Ovary (tissue), 3 donors: ENCODE measurements at regions not wholly inside any gene's neighbourhood (a gene's known extent, or its start where the extent isn't known, plus 50 kb on each side); places are given as distances from the start of the nearest gene placed in this dataset.

Experiments
- POLR2A ChIP-seq: fragments of 450-650 bp; IDR thresholded peaks from one replicate; pipeline ENCODE4 v1.6.1; 2017; ENCODE audit warnings: antibody characterized with exemption, mild to moderate bottlenecking, moderate library complexity
- TF ChIP-seq, protein P1 (sequence below), 3 donors: fragments of 450-650 bp in 2 of 3; fragments of 200-600 bp in 1 of 3; IDR thresholded peaks; one replicate each; pipeline versions ENCODE4 v1.5.1 to v1.8.0; 2016 to 2022; ENCODE audit warnings: antibody characterized with exemption in 3 of 3, mild to moderate bottlenecking in 1 of 3
- donor health status: DM: no; HTN: no; CAD: no.

- TF ChIP-seq, protein P1, sequence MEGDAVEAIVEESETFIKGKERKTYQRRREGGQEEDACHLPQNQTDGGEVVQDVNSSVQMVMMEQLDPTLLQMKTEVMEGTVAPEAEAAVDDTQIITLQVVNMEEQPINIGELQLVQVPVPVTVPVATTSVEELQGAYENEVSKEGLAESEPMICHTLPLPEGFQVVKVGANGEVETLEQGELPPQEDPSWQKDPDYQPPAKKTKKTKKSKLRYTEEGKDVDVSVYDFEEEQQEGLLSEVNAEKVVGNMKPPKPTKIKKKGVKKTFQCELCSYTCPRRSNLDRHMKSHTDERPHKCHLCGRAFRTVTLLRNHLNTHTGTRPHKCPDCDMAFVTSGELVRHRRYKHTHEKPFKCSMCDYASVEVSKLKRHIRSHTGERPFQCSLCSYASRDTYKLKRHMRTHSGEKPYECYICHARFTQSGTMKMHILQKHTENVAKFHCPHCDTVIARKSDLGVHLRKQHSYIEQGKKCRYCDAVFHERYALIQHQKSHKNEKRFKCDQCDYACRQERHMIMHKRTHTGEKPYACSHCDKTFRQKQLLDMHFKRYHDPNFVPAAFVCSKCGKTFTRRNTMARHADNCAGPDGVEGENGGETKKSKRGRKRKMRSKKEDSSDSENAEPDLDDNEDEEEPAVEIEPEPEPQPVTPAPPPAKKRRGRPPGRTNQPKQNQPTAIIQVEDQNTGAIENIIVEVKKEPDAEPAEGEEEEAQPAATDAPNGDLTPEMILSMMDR (IDR thresholded peaks at IDR 0.05) = no peak
- no peak for TF ChIP-seq POLR2A
Measured at GRCh38 chr9:105121861-105122430, 122.5 kb upstream of the SLC44A1 start.
